Activated CD8-positive, alpha-beta memory T cell treated with anti-CD3 and anti-CD28 coated beads, Interleukin-2, amount 50 U/mL, for 4 hours (primary cell): ENCODE measurements at regions not wholly inside any gene's neighbourhood (a gene's known extent, or its start where the extent isn't known, plus 50 kb on each side); places are given as distances from the start of the nearest gene placed in this dataset.
"Not testable (repeated sequence)": the region's sequence is repeated elsewhere in the genome, so short reads cannot be mapped to it uniquely, and the experiment has no call there.

Source experiments
- DNase-seq: peaks from one replicate; pipeline ENCODE4 v3.0.0-alpha.2; 2020

DNA sequence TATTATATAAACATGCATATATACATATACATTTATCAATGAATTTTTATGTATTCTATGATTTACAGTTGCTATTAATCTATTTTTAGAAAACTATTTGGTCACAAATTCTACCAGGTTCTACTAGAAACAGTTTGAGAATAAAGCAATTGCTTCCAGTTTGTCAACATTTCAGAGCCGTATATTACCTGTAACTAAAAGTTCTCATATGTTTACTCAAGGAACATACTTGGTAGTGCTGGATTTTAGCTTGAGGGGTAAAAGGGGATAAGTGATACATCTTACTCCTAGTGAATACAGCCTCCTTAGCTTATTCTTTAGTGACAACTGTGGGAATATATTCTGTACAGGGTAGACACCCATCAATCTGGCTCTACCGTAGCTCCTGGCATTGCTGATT lies 1590.5 kb upstream of the LRRTM3 start:
- no peak for DNase-seq

DNA sequence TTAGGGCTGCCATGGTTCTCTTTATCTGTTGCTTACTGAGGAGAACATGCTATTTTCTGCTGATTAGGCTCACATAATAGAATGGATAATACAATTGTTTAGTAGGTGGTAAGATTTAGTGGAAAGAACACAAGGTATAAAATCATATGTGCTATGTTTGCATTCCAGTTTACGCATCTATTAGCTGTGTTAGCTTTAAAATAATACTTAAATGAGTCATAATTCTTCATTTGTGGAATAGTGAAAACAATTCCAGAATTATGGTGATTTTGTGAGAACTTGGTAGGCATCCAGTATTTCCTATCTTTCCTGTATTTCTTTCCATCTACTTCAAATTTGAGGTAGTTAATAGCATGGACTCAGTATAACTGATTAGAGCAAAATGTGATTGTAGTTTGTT lies 1585.5 kb upstream of the LRRTM3 start:
- no peak for DNase-seq

DNA sequence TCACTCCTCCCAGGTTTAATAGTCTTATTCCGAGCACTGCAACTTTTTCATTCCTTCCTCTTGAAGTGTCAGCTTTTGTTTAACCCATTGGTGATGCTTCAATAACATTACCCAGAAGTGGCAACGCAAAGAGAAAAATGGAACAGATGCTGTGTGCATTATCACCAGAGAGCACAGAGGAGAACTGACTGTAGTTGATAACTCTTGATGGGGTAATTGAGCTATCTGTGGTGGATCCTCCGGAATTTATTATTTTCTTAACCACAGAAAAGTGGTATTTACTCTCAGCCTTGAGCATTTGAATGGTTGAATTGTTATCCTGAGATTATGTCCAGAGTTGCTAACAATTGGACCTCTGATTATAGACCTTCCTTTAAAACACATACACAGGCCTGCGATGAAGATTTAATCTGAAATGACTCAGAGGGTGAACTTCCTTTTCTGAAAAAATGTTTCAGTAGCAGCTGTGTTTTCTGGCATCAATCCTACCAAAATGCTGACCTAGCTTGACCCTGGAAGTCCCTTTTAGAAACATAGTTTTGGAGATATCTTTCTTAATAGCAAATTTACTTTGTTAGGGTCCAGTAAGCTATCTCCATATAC lies 1584.4 kb upstream of the LRRTM3 start:
- DNase-seq: no peak

DNA sequence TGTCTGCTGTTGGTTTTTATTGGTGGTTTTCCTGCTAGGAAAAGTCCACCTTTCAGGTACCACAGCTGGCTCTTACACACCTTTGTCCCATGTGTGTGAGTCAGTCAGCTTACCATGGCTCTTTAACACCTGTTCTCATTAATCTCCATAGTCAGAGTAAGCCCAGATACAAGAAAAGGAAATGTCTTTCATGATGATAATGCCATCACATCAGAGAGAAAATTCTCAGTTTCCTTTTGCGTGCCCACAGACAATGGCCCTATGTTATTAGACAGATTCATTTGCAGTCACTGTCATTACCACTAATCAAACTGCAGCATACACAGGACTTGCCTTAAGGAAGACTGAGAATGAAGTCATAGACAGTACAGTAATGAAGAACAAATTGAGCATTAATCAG lies 1583.6 kb upstream of the LRRTM3 start:
- no peak for DNase-seq

GRCh38 chr10:65346466-65346865 lies 1579.4 kb upstream of the LRRTM3 start:
- no peak for DNase-seq

GRCh38 chr10:65348637-65349036 lies 1577.2 kb upstream of the LRRTM3 start:
- no peak for DNase-seq

GRCh38 chr10:65350611-65351010 lies 1575.2 kb upstream of the LRRTM3 start:
- no peak for DNase-seq

- DNase-seq: no peak
Observed at GRCh38 chr10:65355141-65355680, 1570.6 kb upstream of the LRRTM3 start.

DNA sequence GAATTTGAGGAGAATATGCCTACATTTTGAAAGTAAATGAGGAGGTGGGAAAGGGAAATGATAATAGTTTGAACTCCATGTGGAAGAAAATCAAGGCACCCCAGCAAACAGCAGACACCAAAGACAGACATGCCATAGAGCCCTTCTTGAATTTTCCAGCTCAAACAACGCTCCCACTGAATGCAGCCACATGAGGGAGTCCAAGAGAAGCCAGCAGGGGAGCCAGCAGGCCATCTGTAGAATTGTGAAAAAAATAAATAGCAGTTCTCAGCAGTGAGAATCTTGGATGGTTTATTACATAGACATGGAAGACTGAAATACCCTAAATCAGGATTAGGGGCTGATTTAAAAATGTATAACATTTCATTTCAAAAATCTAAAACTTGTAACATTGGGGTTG lies 1567.3 kb upstream of the LRRTM3 start:
- DNase-seq: no peak

DNA sequence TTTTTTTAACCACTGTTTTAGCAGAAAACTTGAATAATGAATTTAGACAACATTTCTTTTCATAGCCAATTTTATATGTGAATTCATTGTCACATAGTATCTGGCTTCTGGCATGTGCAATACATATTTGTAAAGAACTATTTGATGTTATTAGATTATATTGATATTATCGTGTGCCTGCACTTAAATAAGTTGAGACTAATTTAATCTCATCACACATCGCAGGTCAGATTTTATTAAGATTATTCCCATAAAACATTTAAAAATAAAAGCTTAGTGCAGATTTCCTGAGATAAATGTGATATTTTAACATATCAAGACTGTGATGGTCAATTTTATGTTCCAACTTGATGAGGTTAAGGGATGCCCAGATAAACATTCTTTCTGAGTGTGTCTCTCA lies 1565.3 kb upstream of the LRRTM3 start:
- DNase-seq: no peak

DNA sequence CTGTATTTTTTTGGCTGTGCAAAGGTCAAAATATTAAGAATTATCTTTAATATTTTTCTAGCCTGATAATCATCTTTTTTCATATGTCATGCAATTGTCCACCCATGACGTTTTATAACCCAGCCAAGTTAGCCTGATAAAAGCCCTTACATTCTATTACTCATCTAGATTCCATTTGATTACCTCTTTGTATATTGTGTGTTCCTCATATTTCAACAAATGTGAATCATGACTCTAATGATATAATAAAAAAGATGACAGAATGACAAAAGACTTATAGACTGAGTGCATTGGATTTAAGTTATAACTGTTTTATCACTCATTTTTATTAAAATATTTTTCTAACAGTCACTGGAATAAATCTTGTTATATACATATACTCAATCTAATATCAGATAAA lies 1560.0 kb upstream of the LRRTM3 start:
- no peak for DNase-seq

- DNase-seq: no peak
Observed at GRCh38 chr10:65367706-65368105, 1558.1 kb upstream of the LRRTM3 start.

GRCh38 chr10:65375528-65375927 lies 1550.3 kb upstream of the LRRTM3 start:
- DNase-seq: no peak

DNA sequence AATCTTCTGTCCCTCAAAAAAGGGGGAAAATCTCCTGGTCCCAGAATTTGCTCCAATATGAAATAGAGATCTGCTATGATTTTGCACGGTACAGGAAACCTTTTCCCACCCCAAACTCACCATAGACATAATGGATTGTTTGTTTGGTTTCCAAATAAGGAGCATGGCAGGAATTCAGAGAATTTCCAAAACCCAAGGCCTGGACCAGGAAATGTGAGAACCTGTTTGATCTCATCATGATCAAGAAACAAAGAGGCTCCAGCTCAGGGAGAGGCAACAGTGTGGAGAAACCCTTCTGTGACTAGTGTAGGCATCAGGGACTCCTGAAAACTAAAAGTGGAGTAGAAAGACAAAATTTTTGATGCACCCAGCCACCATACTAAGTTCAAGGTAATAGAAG lies 1548.1 kb upstream of the LRRTM3 start:
- no peak for DNase-seq

GRCh38 chr10:65394502-65395297 lies 1531.1 kb upstream of the LRRTM3 start:
- DNase-seq: no peak

DNA sequence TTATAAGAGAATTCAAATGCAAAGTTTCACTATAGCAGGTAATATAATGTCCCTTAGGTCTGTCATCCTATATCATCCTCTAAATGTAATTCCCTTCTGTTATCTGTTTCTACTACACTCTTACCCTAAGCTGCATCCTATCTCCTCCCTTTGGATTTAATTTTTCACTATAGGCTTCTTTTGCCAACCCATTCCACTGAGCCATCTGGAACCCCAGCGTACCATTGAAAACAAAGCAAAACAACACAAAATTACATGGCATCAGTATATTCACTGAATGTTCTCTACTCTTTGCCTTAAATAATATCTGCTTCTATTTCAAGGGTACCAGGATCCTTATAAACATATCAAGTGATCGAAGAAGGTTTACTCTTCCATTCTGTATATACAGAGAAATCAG lies 1530.2 kb upstream of the LRRTM3 start:
- no peak for DNase-seq

GRCh38 chr10:65396997-65397396 lies 1528.8 kb upstream of the LRRTM3 start:
- DNase-seq: no peak

DNA sequence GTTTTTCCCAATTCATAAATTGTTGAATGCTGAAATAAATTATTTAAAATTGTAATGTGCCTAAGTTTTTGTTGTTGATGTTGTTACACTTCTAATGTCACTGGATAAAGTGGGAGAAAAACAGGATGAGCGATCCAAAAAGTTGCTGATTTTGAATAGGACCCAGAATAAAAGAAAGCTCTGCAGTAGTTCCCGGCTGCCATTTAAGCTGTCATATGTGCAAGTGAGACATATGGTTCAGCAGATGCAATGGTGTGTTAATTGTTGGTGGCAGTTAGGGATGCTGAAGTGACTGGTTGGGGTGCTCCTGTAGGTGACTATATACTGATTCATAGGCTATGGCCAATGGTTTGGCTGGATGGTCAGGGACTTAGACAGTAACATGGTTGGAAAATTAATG lies 1517.4 kb upstream of the LRRTM3 start:
- DNase-seq: no peak

DNA sequence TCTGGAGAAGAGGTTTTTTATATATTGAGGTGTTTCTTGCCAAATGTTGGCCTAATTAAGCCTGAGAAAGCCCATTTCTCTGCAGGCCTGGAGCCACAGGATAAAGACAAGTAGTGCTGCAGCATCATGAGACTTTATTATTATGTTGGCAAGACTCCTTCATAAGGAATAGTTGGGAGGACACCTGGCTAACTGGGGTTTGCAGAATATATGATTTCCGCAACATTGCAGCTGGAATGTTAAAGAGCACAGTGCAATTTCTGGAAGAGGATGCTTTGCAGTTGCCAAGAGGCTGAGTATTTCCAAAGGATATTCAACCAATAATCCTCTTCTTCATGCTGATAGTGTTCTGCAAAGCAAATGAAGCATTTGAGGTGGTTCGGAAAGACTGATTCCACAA lies 1512.8 kb upstream of the LRRTM3 start:
- no peak for DNase-seq

- DNase-seq: no peak
Observed at GRCh38 chr10:65415318-65415717, 1510.5 kb upstream of the LRRTM3 start.

GRCh38 chr10:65416094-65416493 lies 1509.7 kb upstream of the LRRTM3 start:
- DNase-seq: no peak

GRCh38 chr10:65419629-65420028 lies 1506.2 kb upstream of the LRRTM3 start:
- no peak for DNase-seq

DNA sequence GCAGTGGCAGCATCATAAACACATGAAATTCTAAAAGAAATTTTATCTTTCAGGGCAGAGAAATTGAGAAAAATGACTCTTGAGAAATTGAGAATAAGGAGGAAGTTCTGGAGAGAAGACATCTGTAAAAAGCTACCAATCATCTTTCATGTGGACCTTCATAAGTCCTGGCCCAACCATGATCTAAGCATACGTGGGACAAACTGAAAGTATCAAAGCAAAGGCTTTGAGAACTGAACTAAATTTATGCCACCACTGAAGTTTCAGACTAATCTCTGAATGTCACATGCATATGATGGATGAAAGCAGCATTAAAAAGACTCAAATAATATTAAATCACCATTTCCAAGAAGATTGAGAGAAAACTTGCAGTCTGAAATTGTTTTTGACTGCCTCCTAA lies 1502.8 kb upstream of the LRRTM3 start:
- no peak for DNase-seq

DNA sequence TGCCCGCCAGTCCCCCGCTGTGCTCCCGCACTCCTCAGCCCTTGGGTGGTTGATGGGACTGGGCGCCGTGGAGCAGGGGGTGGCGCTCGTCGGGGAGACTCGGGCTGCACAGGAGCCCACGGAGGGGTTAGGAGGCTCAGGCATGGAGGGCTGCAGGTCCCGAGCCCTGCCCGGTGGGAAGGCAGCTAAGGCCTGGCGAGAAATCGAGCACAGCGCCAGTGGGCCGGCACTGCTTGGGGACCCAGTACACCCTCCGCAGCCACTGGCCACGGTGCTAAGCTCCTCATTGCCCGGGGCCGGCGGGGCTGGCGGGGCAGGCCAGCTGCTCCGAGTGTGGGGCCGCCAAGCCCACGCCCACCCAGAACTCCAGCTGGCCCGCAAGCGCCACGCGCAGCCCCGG lies 1496.5 kb upstream of the LRRTM3 start:
- DNase-seq: not testable (repeated sequence)

DNA sequence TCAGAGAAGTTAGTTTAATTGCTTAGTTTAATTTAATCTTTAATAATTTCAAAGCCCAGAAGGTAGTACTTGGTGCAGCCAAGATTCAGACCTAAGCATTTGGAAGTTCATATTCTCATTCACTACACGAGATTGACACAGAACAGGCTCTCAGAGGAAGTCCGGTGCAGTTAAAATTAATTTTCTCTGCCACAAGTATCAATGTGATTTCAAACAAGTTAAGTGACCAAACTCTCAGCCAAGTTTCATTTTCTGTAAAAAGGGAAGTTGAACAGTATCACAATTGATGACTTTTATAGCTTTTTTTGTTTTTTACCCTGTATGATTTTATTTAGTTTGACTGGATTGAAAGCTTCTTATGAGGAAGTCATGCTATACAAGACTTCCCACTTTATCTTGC lies 1494.9 kb upstream of the LRRTM3 start:
- no peak for DNase-seq
